CD14-positive monocyte (primary cell): ENCODE measurements at regions not wholly inside any gene's neighbourhood (a gene's known extent, or its start where the extent isn't known, plus 50 kb on each side); places are given as distances from the start of the nearest gene placed in this dataset.

Experiments used
- DNase-seq, 3 donors: peaks; one replicate each; pipeline ENCODE4 v3.0.0-alpha.2; 2011 to 2022
- H2AFZ ChIP-seq: 2 replicates; pipeline ENCODE4 v1.6.0; 2012; ENCODE audit warnings: mild to moderate bottlenecking, low read depth, low read length, inconsistent platforms; ENCODE audit not compliant: insufficient read depth, poor library complexity, severe bottlenecking
- H3K27ac ChIP-seq, 2 donors: 1 replicate in 1 of 2; 2 replicates in 1 of 2; pipeline ENCODE4 v1.5.1; 2012 to 2013; ENCODE audit warnings: low read length in 2 of 2, control low read depth in 1 of 2, inconsistent platforms in 1 of 2, low read depth in 1 of 2, mild to moderate bottlenecking in 1 of 2
- H3K27me3 ChIP-seq, 2 donors: one replicate each; pipeline versions ENCODE4 v1.6.0 to v1.6.1; 2011 to 2013; ENCODE audit warnings: low read length in 2 of 2; ENCODE audit not compliant: control insufficient read depth in 2 of 2, insufficient read depth in 2 of 2
- H3K36me3 ChIP-seq, 2 donors: replicated peaks in 1 of 2; 1 replicate in 1 of 2; 2 replicates in 1 of 2; pipeline versions ENCODE4 v1.5.1 to v1.6.1; 2012 to 2013; ENCODE audit warnings: low read length in 2 of 2, control low read depth in 1 of 2, inconsistent platforms in 1 of 2, mild to moderate bottlenecking in 1 of 2; ENCODE audit not compliant: insufficient read depth in 2 of 2, control insufficient read depth in 1 of 2
- H3K4me1 ChIP-seq, 2 donors: 1 replicate in 1 of 2; 2 replicates in 1 of 2; pipeline versions ENCODE4 v1.5.1 to v1.6.1; 2012 to 2013; ENCODE audit warnings: low read length in 2 of 2, control low read depth in 1 of 2, inconsistent platforms in 1 of 2, mild to moderate bottlenecking in 1 of 2, moderate library complexity in 1 of 2; ENCODE audit not compliant: insufficient read depth in 2 of 2, control insufficient read depth in 1 of 2
- H3K4me2 ChIP-seq: replicated peaks from 2 replicates; pipeline ENCODE3; 2012; ENCODE audit warnings: low read length, moderate library complexity, mild to moderate bottlenecking; ENCODE audit not compliant: poor library complexity, severe bottlenecking; ENCODE audit errors: extremely low read depth
- H3K4me3 ChIP-seq, 3 experiments: fragments of 200-600 bp in 1 of 3; sonication (generic) in 1 of 3; replicated peaks in 1 of 3; 1 replicate in 2 of 3; 2 replicates in 1 of 3; pipeline ENCODE4 v1.5.1; 2011 to 2013; ENCODE audit warnings: low read length in 3 of 3, mild to moderate bottlenecking in 3 of 3, control low read depth in 2 of 3, low read depth in 2 of 3, inconsistent platforms in 1 of 3, moderate library complexity in 1 of 3
- H3K79me2 ChIP-seq: 2 replicates; pipeline ENCODE4 v1.6.0; 2012; ENCODE audit warnings: mild to moderate bottlenecking, control low read depth, inconsistent platforms, low read length, moderate library complexity; ENCODE audit not compliant: insufficient read depth
- H3K9ac ChIP-seq: 2 replicates; pipeline ENCODE4 v1.6.0; 2017; ENCODE audit warnings: low read length, mild to moderate bottlenecking; ENCODE audit not compliant: insufficient read depth, poor library complexity, severe bottlenecking
- H3K9me3 ChIP-seq, 2 donors: replicated peaks in 1 of 2; 1 replicate in 1 of 2; 2 replicates in 1 of 2; pipeline versions ENCODE4 v1.5.1 to v1.6.1; 2012 to 2013; ENCODE audit warnings: low read length in 2 of 2, control low read depth in 1 of 2; ENCODE audit not compliant: control insufficient read depth in 1 of 2, insufficient read depth in 1 of 2
- H4K20me1 ChIP-seq: 2 replicates; pipeline ENCODE4 v1.6.0; 2012; ENCODE audit warnings: mild to moderate bottlenecking, low read length, control low read depth, moderate library complexity; ENCODE audit not compliant: insufficient read depth
- H3K27ac Mint-ChIP-seq, 7 donors: one replicate each; pipeline ENCODE4 v1.8.0; 2020; ENCODE audit warnings: mild to moderate bottlenecking in 7 of 7, mixed read lengths in 7 of 7, moderate library complexity in 6 of 7, inconsistent platforms in 2 of 7
- H3K27me3 Mint-ChIP-seq, 3 donors: one replicate each; pipeline ENCODE4 v1.8.0; 2021 to 2022; ENCODE audit warnings: low read depth in 3 of 3, mild to moderate bottlenecking in 3 of 3, mixed read lengths in 3 of 3, moderate library complexity in 3 of 3, inconsistent platforms in 1 of 3
- H3K36me3 Mint-ChIP-seq, 2 donors: one replicate each; pipeline ENCODE4 v1.8.0; 2020; ENCODE audit warnings: mixed read lengths in 2 of 2, inconsistent platforms in 1 of 2, mild to moderate bottlenecking in 1 of 2
- H3K4me1 Mint-ChIP-seq: one replicate; pipeline ENCODE4 v1.8.0; 2020; ENCODE audit warnings: mild to moderate bottlenecking, mixed read lengths
- H3K4me3 Mint-ChIP-seq, 2 donors: one replicate each; pipeline ENCODE4 v1.8.0; 2020; ENCODE audit warnings: mild to moderate bottlenecking in 2 of 2, mixed read lengths in 2 of 2, moderate library complexity in 1 of 2
- H3K9me3 Mint-ChIP-seq, 7 donors: one replicate each; pipeline ENCODE4 v1.8.0; 2020 to 2022; ENCODE audit warnings: mixed read lengths in 7 of 7, mild to moderate bottlenecking in 6 of 7, moderate library complexity in 6 of 7, inconsistent platforms in 2 of 7
- CTCF ChIP-seq: fragments of 200-600 bp; IDR thresholded peaks from one replicate; pipeline ENCODE4 v1.8.0; 2022; ENCODE audit warnings: antibody characterized with exemption, mild to moderate bottlenecking
- WGBS: methylation state at CpG from one replicate; pipeline ENCODE4 v1.1.5; 2013; ENCODE audit warnings: missing lambda C conversion rate; ENCODE audit not compliant: insufficient coverage; 5-methylcytosine and 5-hydroxymethylcytosine counted together
- intact Hi-C, 2 donors: fragments of 100-400 bp; cut with micrococcal nuclease; formaldehyde crosslinking; loops; one replicate each; pipeline versions ENCODE4 v1.15.0 to v1.15.1; 2023

GRCh38 chr5:35545190-35545589 is 72.5 kb upstream of the SPEF2 start:
- no peak overlapping the region for H3K4me3 ChIP-seq
- H3K79me2 ChIP-seq: no peaks in the 10 kb centered on the region
- H3K27me3 ChIP-seq: no peaks in the 10 kb centered on the region
- intact Hi-C loops: no loop called here
- Mint-ChIP-seq H3K9me3 (peaks cover 0 to 7% (median 3%) of the 10 kb centered on the region in 7 donors), H3K4me1 (peaks cover 22% of the 10 kb centered on the region), H3K4me3 (peak overlapping the region; percentile 34 to 47), H3K27ac (peak overlapping the region in 3 of 7 donors; percentile 13 to 61 (median 55)), H3K36me3 (no peaks in the 10 kb centered on the region), H3K27me3 (no peaks in the 10 kb centered on the region)
- no peak for TF ChIP-seq CTCF
- peak overlapping the region in 1 of 2 donors; percentile 17 for H3K27ac ChIP-seq
- peaks cover 8 to 10% of the 10 kb centered on the region in 2 donors for H3K4me1 ChIP-seq
- no peaks in the 10 kb centered on the region for H4K20me1 ChIP-seq
- no peak for DNase-seq
- H2AFZ ChIP-seq: peak overlapping the region; percentile 39
- peak overlapping the region; percentile 17 for H3K4me2 ChIP-seq
- whole genome bisulfite sequencing: 85% methylated on average over 3 of the region's 4 CpGs
- H3K9ac ChIP-seq: no peak overlapping the region
- H3K9me3 ChIP-seq: no peaks in the 10 kb centered on the region
- no peaks in the 10 kb centered on the region for H3K36me3 ChIP-seq

GRCh38 chr5:35543408-35543807 is 74.3 kb upstream of the SPEF2 start:
- H3K9me3 ChIP-seq: peaks cover 6 to 11% of the 10 kb centered on the region in 2 donors
- H2AFZ ChIP-seq: no peak overlapping the region
- no peaks in the 10 kb centered on the region for H3K27me3 ChIP-seq
- no peaks in the 10 kb centered on the region for H3K79me2 ChIP-seq
- peaks cover 8 to 10% of the 10 kb centered on the region in 2 donors for H3K4me1 ChIP-seq
- H4K20me1 ChIP-seq: no peaks in the 10 kb centered on the region
- peaks cover 3 to 17% (median 11%) of the 10 kb centered on the region in 7 donors for H3K9me3 Mint-ChIP-seq
- H3K27ac Mint-ChIP-seq: peak overlapping the region in 5 of 7 donors; percentile 6 to 40 (median 25)
- intact Hi-C loops: no loop called here
- TF ChIP-seq CTCF: no peak
- H3K4me1 Mint-ChIP-seq: peaks cover 22% of the 10 kb centered on the region
- no peak overlapping the region for H3K9ac ChIP-seq
- H3K36me3 ChIP-seq: no peaks in the 10 kb centered on the region
- DNase-seq: peak in 2 of 3 donors; percentile 7 to 43
- no CpG with 5 or more reads among the region's 1 CpG for WGBS
- peak overlapping the region in 1 of 2 donors; percentile 62 for H3K27ac ChIP-seq
- no peak overlapping the region for H3K4me2 ChIP-seq
- H3K4me3 Mint-ChIP-seq: no peak overlapping the region
- no peak overlapping the region for H3K4me3 ChIP-seq
- H3K27me3 Mint-ChIP-seq: no peaks in the 10 kb centered on the region
- H3K36me3 Mint-ChIP-seq: no peaks in the 10 kb centered on the region
